ENCODE measurements at regions not wholly inside any gene's neighbourhood (a gene's known extent, or its start where the extent isn't known, plus 50 kb on each side); places are given as distances from the start of the nearest gene placed in this dataset.

GRCh38 chr12:30361145-30361544 is 334.5 kb downstream of the IPO8 start:
- H4K20me1 ChIP-seq (ENCODE audit: insufficient read depth), result no peaks in the 10 kb centered on the region
- H3K9ac ChIP-seq, result no peak overlapping the region
- no peak for DNase-seq
- H3K79me2 ChIP-seq (ENCODE audit: insufficient read depth), result no peaks in the 10 kb centered on the region
- H3K27ac ChIP-seq, result no peak overlapping the region
- in situ Hi-C loops (cut with MboI), result no loop called here
- no peak for TF ChIP-seq EZH2phosphoT487 (IDR thresholded peaks at IDR 0.05; ENCODE audit: insufficient read depth, low read depth)
- no peak for TF ChIP-seq EZH2 (IDR thresholded peaks at IDR 0.05; ENCODE audit: insufficient read depth, poor library complexity, severe bottlenecking)
- H3F3A ChIP-seq (ENCODE audit: insufficient read depth), result no peaks in the 10 kb centered on the region
- no peaks in the 10 kb centered on the region for H3K9me3 ChIP-seq (ENCODE audit: low read depth)
- no peaks in the 10 kb centered on the region for H3K4me1 ChIP-seq (ENCODE audit: insufficient read depth)
- H3K36me3 ChIP-seq (ENCODE audit: low read depth), result no peaks in the 10 kb centered on the region
- WGBS, 2 experiments (ENCODE audit: low coverage in 1 of 2, low lambda C conversion rate in 2 of 2, missing lambda C conversion rate in 2 of 2), result 0% methylated on average over 1 of the region's 1 CpG
- no peaks in the 10 kb centered on the region for H3K9me2 ChIP-seq (ENCODE audit: insufficient read depth)
- no peaks in the 10 kb centered on the region for H3K27me3 ChIP-seq (replicated peaks; ENCODE audit: insufficient read depth)
- H3K4me3 ChIP-seq, result no peak overlapping the region
- H2AFZ ChIP-seq, result no peak overlapping the region
- no peak overlapping the region for H3K4me2 ChIP-seq (ENCODE audit: unreplicated experiment)

- Histone ChIP-seq H3K36me3 (ENCODE audit: low read depth) (no peaks in the 10 kb centered on the region), H3K9ac (no peak overlapping the region), H3K4me2 (ENCODE audit: unreplicated experiment) (no peak overlapping the region), H4K20me1 (ENCODE audit: insufficient read depth) (no peaks in the 10 kb centered on the region), H3K4me1 (ENCODE audit: insufficient read depth) (no peaks in the 10 kb centered on the region), H3K79me2 (ENCODE audit: insufficient read depth) (no peaks in the 10 kb centered on the region), H3K4me3 (no peak overlapping the region), H3F3A (ENCODE audit: insufficient read depth) (no peaks in the 10 kb centered on the region), H3K9me2 (ENCODE audit: insufficient read depth) (no peaks in the 10 kb centered on the region), H2AFZ (no peak overlapping the region), H3K27me3 (replicated peaks; ENCODE audit: insufficient read depth) (no peaks in the 10 kb centered on the region), H3K9me3 (ENCODE audit: low read depth) (no peaks in the 10 kb centered on the region), H3K27ac (no peak overlapping the region)
- in situ Hi-C loops (cut with MboI), result no loop called here
- 45 to 56% methylated on average over 3 of the region's 3 CpGs for WGBS, 2 experiments (ENCODE audit: low coverage in 1 of 2, low lambda C conversion rate in 2 of 2, missing lambda C conversion rate in 2 of 2)
- DNase-seq, result no peak
- TF ChIP-seq EZH2phosphoT487 (IDR thresholded peaks at IDR 0.05; ENCODE audit: insufficient read depth, low read depth) (no peak), EZH2 (IDR thresholded peaks at IDR 0.05; ENCODE audit: insufficient read depth, poor library complexity, severe bottlenecking) (no peak)
These were observed 337.0 kb downstream of the IPO8 start for GRCh38 chr12:30358671-30359070.

- H3K9ac ChIP-seq, result no peak overlapping the region
- H3F3A ChIP-seq (ENCODE audit: insufficient read depth), result no peaks in the 10 kb centered on the region
- H3K27ac ChIP-seq, result no peak overlapping the region
- TF ChIP-seq EZH2 (IDR thresholded peaks at IDR 0.05; ENCODE audit: insufficient read depth, poor library complexity, severe bottlenecking), result no peak
- no peak for TF ChIP-seq EZH2phosphoT487 (IDR thresholded peaks at IDR 0.05; ENCODE audit: insufficient read depth, low read depth)
- 24 to 26% methylated on average over 7 of the region's 7 CpGs for WGBS, 2 experiments (ENCODE audit: low coverage in 1 of 2, low lambda C conversion rate in 2 of 2, missing lambda C conversion rate in 2 of 2)
- H3K36me3 ChIP-seq (ENCODE audit: low read depth), result no peaks in the 10 kb centered on the region
- H4K20me1 ChIP-seq (ENCODE audit: insufficient read depth), result no peaks in the 10 kb centered on the region
- no peaks in the 10 kb centered on the region for H3K4me1 ChIP-seq (ENCODE audit: insufficient read depth)
- H3K9me2 ChIP-seq (ENCODE audit: insufficient read depth), result no peaks in the 10 kb centered on the region
- H2AFZ ChIP-seq, result no peak overlapping the region
- H3K79me2 ChIP-seq (ENCODE audit: insufficient read depth), result no peaks in the 10 kb centered on the region
- no peak overlapping the region for H3K4me2 ChIP-seq (ENCODE audit: unreplicated experiment)
- in situ Hi-C loops (cut with MboI), result no loop called here
- DNase-seq, result no peak
- no peaks in the 10 kb centered on the region for H3K9me3 ChIP-seq (ENCODE audit: low read depth)
- H3K4me3 ChIP-seq, result no peak overlapping the region
- no peaks in the 10 kb centered on the region for H3K27me3 ChIP-seq (replicated peaks; ENCODE audit: insufficient read depth)
These were observed 337.7 kb downstream of the IPO8 start for GRCh38 chr12:30357766-30358490.

- 9 to 14% methylated on average over 4 of the region's 4 CpGs for WGBS, 2 experiments (ENCODE audit: low coverage in 1 of 2, low lambda C conversion rate in 2 of 2, missing lambda C conversion rate in 2 of 2)
- H3K4me3 ChIP-seq, result no peak overlapping the region
- in situ Hi-C loops (cut with MboI), result no loop called here
- H3K36me3 ChIP-seq (ENCODE audit: low read depth), result no peaks in the 10 kb centered on the region
- H3K9ac ChIP-seq, result no peak overlapping the region
- H3K4me2 ChIP-seq (ENCODE audit: unreplicated experiment), result no peak overlapping the region
- H4K20me1 ChIP-seq (ENCODE audit: insufficient read depth), result no peaks in the 10 kb centered on the region
- no peak overlapping the region for H3K27ac ChIP-seq
- peak; percentile 2 for DNase-seq
- H3K79me2 ChIP-seq (ENCODE audit: insufficient read depth), result no peaks in the 10 kb centered on the region
- no peak overlapping the region for H2AFZ ChIP-seq
- no peaks in the 10 kb centered on the region for H3K9me2 ChIP-seq (ENCODE audit: insufficient read depth)
- H3F3A ChIP-seq (ENCODE audit: insufficient read depth), result no peaks in the 10 kb centered on the region
- H3K9me3 ChIP-seq (ENCODE audit: low read depth), result no peaks in the 10 kb centered on the region
- no peaks in the 10 kb centered on the region for H3K4me1 ChIP-seq (ENCODE audit: insufficient read depth)
- TF ChIP-seq EZH2phosphoT487 (IDR thresholded peaks at IDR 0.05; ENCODE audit: insufficient read depth, low read depth), result no peak
- no peak for TF ChIP-seq EZH2 (IDR thresholded peaks at IDR 0.05; ENCODE audit: insufficient read depth, poor library complexity, severe bottlenecking)
- H3K27me3 ChIP-seq (replicated peaks; ENCODE audit: insufficient read depth), result no peaks in the 10 kb centered on the region
These were observed 349.8 kb downstream of the IPO8 start for GRCh38 chr12:30345744-30346471.
